MCF 10A (cell line): ENCODE measurements at regions not wholly inside any gene's neighbourhood (a gene's known extent, or its start where the extent isn't known, plus 50 kb on each side); places are given as distances from the start of the nearest gene placed in this dataset.

Experiments
- BruUV-seq: library from RNA; stranded (reverse); fragments of 400-500 nt; replicated peaks from 2 replicates; lab custom pipeline; 2021; lab: Mats Ljungman, UMichigan
- CTCF ChIA-PET: fragments of 300-600 bp; sonication (Branson Sonifier 250); formaldehyde crosslinking; extraction: SDS; loops from one replicate; lab custom pipeline; 2021; ENCODE audit warnings: antibody characterized with exemption, inconsistent platforms; lab: Yijun Ruan, JAX
- POLR2A ChIA-PET: fragments of 300-600, 350-650 bp; sonication (Branson Sonifier 250); formaldehyde crosslinking; extraction: SDS; loops from one replicate; lab custom pipeline; 2020; ENCODE audit warnings: antibody characterized with exemption, inconsistent platforms; lab: Yijun Ruan, JAX
- DNase-seq: peaks from one replicate; pipeline ENCODE4 v3.0.0-alpha.2; 2018; ENCODE audit not compliant: unreplicated experiment
- H3K27ac Mint-ChIP-seq: one replicate; pipeline ENCODE4 v1.8.0; 2022; ENCODE audit warnings: mild to moderate bottlenecking, low read depth, mixed read lengths; ENCODE audit not compliant: unreplicated experiment
- H3K27me3 Mint-ChIP-seq: one replicate; pipeline ENCODE4 v1.8.0; 2022; ENCODE audit warnings: mixed read lengths; ENCODE audit not compliant: insufficient read depth, unreplicated experiment
- H3K36me3 Mint-ChIP-seq: one replicate; pipeline ENCODE4 v1.8.0; 2022; ENCODE audit warnings: mild to moderate bottlenecking, moderate library complexity, mixed read lengths; ENCODE audit not compliant: insufficient read depth, unreplicated experiment
- H3K4me1 Mint-ChIP-seq: one replicate; pipeline ENCODE4 v1.8.0; 2022; ENCODE audit warnings: mixed read lengths; ENCODE audit not compliant: insufficient read depth, unreplicated experiment
- H3K4me3 Mint-ChIP-seq: one replicate; pipeline ENCODE4 v1.8.0; 2022; ENCODE audit warnings: mild to moderate bottlenecking, moderate library complexity, mixed read lengths; ENCODE audit not compliant: unreplicated experiment
- H3K9me3 Mint-ChIP-seq: one replicate; pipeline ENCODE4 v1.8.0; 2022; ENCODE audit warnings: mixed read lengths; ENCODE audit not compliant: unreplicated experiment
- intact Hi-C: fragments of 100-400 bp; cut with micrococcal nuclease; formaldehyde crosslinking; loops from 2 replicates; pipeline ENCODE4 v1.14.1; 2022
- TF ChIP-seq, protein P1 (sequence below): fragments of 200-600 bp; IDR thresholded peaks from one replicate; pipeline ENCODE4 v1.8.0; 2022; ENCODE audit warnings: antibody characterized with exemption, mild to moderate bottlenecking; ENCODE audit not compliant: unreplicated experiment

DNA sequence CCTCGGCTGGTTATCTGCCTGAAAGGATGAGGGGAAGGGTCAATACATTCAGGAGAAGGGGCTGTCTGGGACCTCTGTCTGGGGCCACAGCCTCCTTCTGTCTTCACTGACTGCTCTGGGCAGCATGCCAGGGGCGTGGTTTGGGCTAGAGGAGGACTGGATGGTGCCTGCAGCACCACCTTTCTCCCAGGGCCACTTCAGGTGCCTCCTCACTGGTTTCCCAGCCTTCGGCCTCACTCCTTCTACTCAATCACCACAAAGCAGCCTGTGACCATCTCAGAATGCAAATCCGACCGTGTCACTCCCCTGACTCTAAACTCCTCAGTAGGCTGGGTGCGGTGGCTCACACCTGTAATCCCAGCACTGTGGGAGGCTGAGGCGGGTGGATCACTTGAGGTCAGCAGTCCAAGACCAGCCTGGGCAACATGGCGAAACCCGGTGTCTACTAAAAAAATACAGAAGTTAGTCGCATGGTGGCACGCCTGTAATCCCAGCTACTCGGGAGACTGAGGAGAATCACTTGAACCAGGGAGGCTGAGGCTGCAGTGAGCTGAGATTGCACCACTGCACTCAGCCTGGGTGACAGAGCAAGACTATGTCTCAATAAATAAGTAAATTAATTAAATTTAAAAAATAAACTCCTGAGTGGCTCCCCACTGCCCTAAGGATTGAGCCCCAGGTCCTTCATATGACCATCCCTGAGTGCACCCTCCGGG, 50.1 kb upstream of the ECE1 start:
- DNase-seq, result peak; percentile 64
- CTCF ChIA-PET, result no interaction called here
- TF ChIP-seq, protein P1, sequence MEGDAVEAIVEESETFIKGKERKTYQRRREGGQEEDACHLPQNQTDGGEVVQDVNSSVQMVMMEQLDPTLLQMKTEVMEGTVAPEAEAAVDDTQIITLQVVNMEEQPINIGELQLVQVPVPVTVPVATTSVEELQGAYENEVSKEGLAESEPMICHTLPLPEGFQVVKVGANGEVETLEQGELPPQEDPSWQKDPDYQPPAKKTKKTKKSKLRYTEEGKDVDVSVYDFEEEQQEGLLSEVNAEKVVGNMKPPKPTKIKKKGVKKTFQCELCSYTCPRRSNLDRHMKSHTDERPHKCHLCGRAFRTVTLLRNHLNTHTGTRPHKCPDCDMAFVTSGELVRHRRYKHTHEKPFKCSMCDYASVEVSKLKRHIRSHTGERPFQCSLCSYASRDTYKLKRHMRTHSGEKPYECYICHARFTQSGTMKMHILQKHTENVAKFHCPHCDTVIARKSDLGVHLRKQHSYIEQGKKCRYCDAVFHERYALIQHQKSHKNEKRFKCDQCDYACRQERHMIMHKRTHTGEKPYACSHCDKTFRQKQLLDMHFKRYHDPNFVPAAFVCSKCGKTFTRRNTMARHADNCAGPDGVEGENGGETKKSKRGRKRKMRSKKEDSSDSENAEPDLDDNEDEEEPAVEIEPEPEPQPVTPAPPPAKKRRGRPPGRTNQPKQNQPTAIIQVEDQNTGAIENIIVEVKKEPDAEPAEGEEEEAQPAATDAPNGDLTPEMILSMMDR, result no peak

More for the DNA sequence above, 50.1 kb upstream of the ECE1 start:
- intact Hi-C loops, result no loop called here
- Mint-ChIP-seq H3K27me3 (no peaks in the 10 kb centered on the region), H3K4me1 (peaks cover 31% of the 10 kb centered on the region), H3K36me3 (no peaks in the 10 kb centered on the region), H3K9me3 (no peaks in the 10 kb centered on the region), H3K27ac (no peak overlapping the region), H3K4me3 (no peak overlapping the region)
- POLR2A ChIA-PET, result no interaction called here
- no TSS peak for BruUV-seq
